ENCODE measurements at regions not wholly inside any gene's neighbourhood (a gene's known extent, or its start where the extent isn't known, plus 50 kb on each side); places are given as distances from the start of the nearest gene placed in this dataset.

GRCh38 chr7:81462672-81463071 lies 307.2 kb downstream of the HGF start:
- TF ChIP-seq POLR2AphosphoS5 (IDR thresholded peaks at IDR 0.05; ENCODE audit: insufficient read depth in 1 of 2, low read depth in 1 of 2) (no peak), CTCF (IDR thresholded peaks at IDR 0.05) (no peak)
